Prostate gland (tissue), 2 donors: ENCODE measurements at regions not wholly inside any gene's neighbourhood (a gene's known extent, or its start where the extent isn't known, plus 50 kb on each side); places are given as distances from the start of the nearest gene placed in this dataset.

ENCODE experiments used
- POLR2A ChIP-seq: fragments of 450-650 bp; IDR thresholded peaks from one replicate; pipeline ENCODE4 v1.6.1; 2016; ENCODE audit warnings: antibody characterized with exemption, mild to moderate bottlenecking
- POLR2AphosphoS5 ChIP-seq: sonication (generic); formaldehyde crosslinking; IDR thresholded peaks from one replicate; pipeline ENCODE4 v1.6.1; 2017; ENCODE audit warnings: antibody characterized with exemption
- TF ChIP-seq, protein P1 (sequence below), 4 experiments: fragments of 200-600 bp in 2 of 4; fragments of 450-650 bp in 2 of 4; sonication (generic) in 2 of 4; IDR thresholded peaks; 1 replicate in 3 of 4; 2 replicates in 1 of 4; pipeline ENCODE4 v1.5.1; 2016 to 2019; ENCODE audit warnings: antibody characterized with exemption in 4 of 4, mild to moderate bottlenecking in 2 of 4, moderate library complexity in 2 of 4

DNA sequence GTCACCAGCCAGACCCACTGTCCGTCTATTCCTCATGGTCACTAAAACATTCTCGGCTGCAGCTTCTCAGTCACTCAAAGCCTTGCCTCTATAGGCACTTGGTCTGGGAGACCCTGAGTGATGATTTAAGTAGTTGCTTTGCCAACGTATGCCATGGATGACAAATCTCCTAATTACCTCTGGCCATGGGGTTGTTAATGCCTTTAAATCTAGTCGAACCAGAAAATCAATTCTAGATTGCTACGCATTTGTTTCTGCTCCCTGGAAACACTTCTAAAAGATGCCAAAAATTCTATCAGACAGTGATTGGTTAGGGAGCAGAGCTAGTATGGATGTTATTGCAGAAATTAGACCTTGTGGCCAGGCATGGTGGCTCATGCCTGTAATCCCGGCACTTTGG lies 57.0 kb upstream of the RTL6 start:
- TF ChIP-seq, protein P1, sequence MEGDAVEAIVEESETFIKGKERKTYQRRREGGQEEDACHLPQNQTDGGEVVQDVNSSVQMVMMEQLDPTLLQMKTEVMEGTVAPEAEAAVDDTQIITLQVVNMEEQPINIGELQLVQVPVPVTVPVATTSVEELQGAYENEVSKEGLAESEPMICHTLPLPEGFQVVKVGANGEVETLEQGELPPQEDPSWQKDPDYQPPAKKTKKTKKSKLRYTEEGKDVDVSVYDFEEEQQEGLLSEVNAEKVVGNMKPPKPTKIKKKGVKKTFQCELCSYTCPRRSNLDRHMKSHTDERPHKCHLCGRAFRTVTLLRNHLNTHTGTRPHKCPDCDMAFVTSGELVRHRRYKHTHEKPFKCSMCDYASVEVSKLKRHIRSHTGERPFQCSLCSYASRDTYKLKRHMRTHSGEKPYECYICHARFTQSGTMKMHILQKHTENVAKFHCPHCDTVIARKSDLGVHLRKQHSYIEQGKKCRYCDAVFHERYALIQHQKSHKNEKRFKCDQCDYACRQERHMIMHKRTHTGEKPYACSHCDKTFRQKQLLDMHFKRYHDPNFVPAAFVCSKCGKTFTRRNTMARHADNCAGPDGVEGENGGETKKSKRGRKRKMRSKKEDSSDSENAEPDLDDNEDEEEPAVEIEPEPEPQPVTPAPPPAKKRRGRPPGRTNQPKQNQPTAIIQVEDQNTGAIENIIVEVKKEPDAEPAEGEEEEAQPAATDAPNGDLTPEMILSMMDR (IDR thresholded peaks at IDR 0.05): no peak
- no peak for TF ChIP-seq POLR2AphosphoS5
- no peak for TF ChIP-seq POLR2A
